ENCODE measurements at regions not wholly inside any gene's neighbourhood (a gene's known extent, or its start where the extent isn't known, plus 50 kb on each side); places are given as distances from the start of the nearest gene placed in this dataset.

- no peak for TF ChIP-seq TAF1 (IDR thresholded peaks at IDR 0.05; ENCODE audit: borderline replicate concordance, insufficient read depth, low read length)
- TF ChIP-seq, protein P1, sequence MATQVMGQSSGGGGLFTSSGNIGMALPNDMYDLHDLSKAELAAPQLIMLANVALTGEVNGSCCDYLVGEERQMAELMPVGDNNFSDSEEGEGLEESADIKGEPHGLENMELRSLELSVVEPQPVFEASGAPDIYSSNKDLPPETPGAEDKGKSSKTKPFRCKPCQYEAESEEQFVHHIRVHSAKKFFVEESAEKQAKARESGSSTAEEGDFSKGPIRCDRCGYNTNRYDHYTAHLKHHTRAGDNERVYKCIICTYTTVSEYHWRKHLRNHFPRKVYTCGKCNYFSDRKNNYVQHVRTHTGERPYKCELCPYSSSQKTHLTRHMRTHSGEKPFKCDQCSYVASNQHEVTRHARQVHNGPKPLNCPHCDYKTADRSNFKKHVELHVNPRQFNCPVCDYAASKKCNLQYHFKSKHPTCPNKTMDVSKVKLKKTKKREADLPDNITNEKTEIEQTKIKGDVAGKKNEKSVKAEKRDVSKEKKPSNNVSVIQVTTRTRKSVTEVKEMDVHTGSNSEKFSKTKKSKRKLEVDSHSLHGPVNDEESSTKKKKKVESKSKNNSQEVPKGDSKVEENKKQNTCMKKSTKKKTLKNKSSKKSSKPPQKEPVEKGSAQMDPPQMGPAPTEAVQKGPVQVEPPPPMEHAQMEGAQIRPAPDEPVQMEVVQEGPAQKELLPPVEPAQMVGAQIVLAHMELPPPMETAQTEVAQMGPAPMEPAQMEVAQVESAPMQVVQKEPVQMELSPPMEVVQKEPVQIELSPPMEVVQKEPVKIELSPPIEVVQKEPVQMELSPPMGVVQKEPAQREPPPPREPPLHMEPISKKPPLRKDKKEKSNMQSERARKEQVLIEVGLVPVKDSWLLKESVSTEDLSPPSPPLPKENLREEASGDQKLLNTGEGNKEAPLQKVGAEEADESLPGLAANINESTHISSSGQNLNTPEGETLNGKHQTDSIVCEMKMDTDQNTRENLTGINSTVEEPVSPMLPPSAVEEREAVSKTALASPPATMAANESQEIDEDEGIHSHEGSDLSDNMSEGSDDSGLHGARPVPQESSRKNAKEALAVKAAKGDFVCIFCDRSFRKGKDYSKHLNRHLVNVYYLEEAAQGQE (IDR thresholded peaks at IDR 0.05; ENCODE audit: insufficient read depth in 1 of 2, low read depth in 2 of 2, low read length in 2 of 2): no peak
- no peak for TF ChIP-seq POLR2AphosphoS5 (IDR thresholded peaks at IDR 0.05; ENCODE audit: low read depth, low read length)
- TF ChIP-seq SIN3A (IDR thresholded peaks at IDR 0.05; ENCODE audit: borderline replicate concordance, insufficient read depth, low read length): no peak
- TF ChIP-seq FOXP2 (optimal IDR thresholded peaks at IDR 0.05; ENCODE audit: borderline replicate concordance, extremely low read depth, extremely low read length, insufficient read depth): no peak
These were observed 123.1 kb upstream of the SPRY4 start for GRCh38 chr5:142447887-142448286.

All from PFSK-1 (cell line).